Neuronal stem cell (in vitro differentiated cells): ENCODE measurements at regions not wholly inside any gene's neighbourhood (a gene's known extent, or its start where the extent isn't known, plus 50 kb on each side); places are given as distances from the start of the nearest gene placed in this dataset.

Experiments used
- DNase-seq: peaks from one replicate; pipeline ENCODE4 v3.0.0-alpha.2; 2013; ENCODE audit warnings: low spot score
- H2AFZ ChIP-seq: one replicate; pipeline ENCODE4 v1.6.1; 2013; ENCODE audit warnings: mild to moderate bottlenecking, low read length, inconsistent platforms
- H2AK5ac ChIP-seq: 2 replicates; pipeline ENCODE4 v1.6.1; 2013; ENCODE audit warnings: low read depth, mild to moderate bottlenecking, inconsistent platforms, low read length, moderate library complexity, mixed read lengths
- H2BK120ac ChIP-seq: 2 replicates; pipeline ENCODE4 v1.6.1; 2013; ENCODE audit warnings: low read depth, mild to moderate bottlenecking, inconsistent platforms, low read length, moderate library complexity, mixed read lengths
- H2BK12ac ChIP-seq: one replicate; pipeline ENCODE4 v1.6.1; 2013; ENCODE audit warnings: low read length, inconsistent platforms
- H2BK15ac ChIP-seq: 2 replicates; pipeline ENCODE4 v1.6.1; 2013; ENCODE audit warnings: mild to moderate bottlenecking, low read length, inconsistent platforms, mixed read lengths
- H2BK5ac ChIP-seq: one replicate; pipeline ENCODE4 v1.6.1; 2013; ENCODE audit warnings: inconsistent platforms, mild to moderate bottlenecking, low read length, moderate library complexity
- H3K14ac ChIP-seq: one replicate; pipeline ENCODE4 v1.6.1; 2013; ENCODE audit warnings: low read length, inconsistent platforms
- H3K18ac ChIP-seq: 2 replicates; pipeline ENCODE4 v1.6.1; 2013; ENCODE audit warnings: low read length, inconsistent platforms
- H3K23ac ChIP-seq: 2 replicates; pipeline ENCODE4 v1.6.1; 2013; ENCODE audit warnings: low read depth, mild to moderate bottlenecking, mixed read lengths, low read length, inconsistent platforms; ENCODE audit not compliant: poor library complexity
- H3K27ac ChIP-seq: replicated peaks from 3 replicates; pipeline ENCODE4 v1.5.1; 2013; ENCODE audit warnings: low read length, inconsistent platforms
- H3K27me3 ChIP-seq, 3 experiments: 2 replicates each; pipeline ENCODE4 v1.6.1; 2013; ENCODE audit warnings: low read length in 3 of 3, mild to moderate bottlenecking in 2 of 3, inconsistent platforms in 1 of 3, low read depth in 1 of 3, mixed read lengths in 1 of 3, moderate library complexity in 1 of 3; ENCODE audit not compliant: control insufficient read depth in 3 of 3, insufficient read depth in 3 of 3
- H3K36me3 ChIP-seq, 2 donors: replicated peaks in 1 of 2; 2 replicates each; pipeline ENCODE4 v1.6.1; 2013; ENCODE audit warnings: low read length in 2 of 2; ENCODE audit not compliant: control insufficient read depth in 2 of 2, insufficient read depth in 2 of 2
- H3K4ac ChIP-seq: 2 replicates; pipeline ENCODE4 v1.6.1; 2013; ENCODE audit warnings: inconsistent platforms, mild to moderate bottlenecking, low read length, moderate library complexity
- H3K4me1 ChIP-seq, 2 donors: 1 replicate in 1 of 2; 2 replicates in 1 of 2; pipeline ENCODE4 v1.6.1; 2013; ENCODE audit warnings: low read length in 2 of 2, low read depth in 1 of 2; ENCODE audit not compliant: control insufficient read depth in 2 of 2, insufficient read depth in 1 of 2
- H3K4me2 ChIP-seq: one replicate; pipeline ENCODE4 v1.6.1; 2013; ENCODE audit warnings: mild to moderate bottlenecking, low read length, inconsistent platforms; ENCODE audit not compliant: insufficient read depth, poor library complexity, severe bottlenecking
- H3K4me3 ChIP-seq, 2 donors: 2 replicates each; pipeline ENCODE4 v1.5.1; 2013; ENCODE audit warnings: low read length in 2 of 2, mild to moderate bottlenecking in 2 of 2, inconsistent platforms in 1 of 2, moderate library complexity in 1 of 2
- H3K79me1 ChIP-seq: one replicate; pipeline ENCODE4 v1.6.1; 2013; ENCODE audit warnings: low read depth, mild to moderate bottlenecking, inconsistent platforms, low read length, moderate library complexity
- H3K9ac ChIP-seq: one replicate; pipeline ENCODE4 v1.6.1; 2013; ENCODE audit warnings: mild to moderate bottlenecking, low read depth, low read length, inconsistent platforms; ENCODE audit not compliant: poor library complexity
- H3K9me3 ChIP-seq, 2 donors: replicated peaks in 1 of 2; 2 replicates each; pipeline versions ENCODE3 to v1.6.1; 2013; ENCODE audit warnings: low read length in 2 of 2, mild to moderate bottlenecking in 2 of 2, inconsistent platforms in 1 of 2, low read depth in 1 of 2, mixed read lengths in 1 of 2, moderate library complexity in 1 of 2; ENCODE audit not compliant: control insufficient read depth in 2 of 2, insufficient read depth in 1 of 2
- H4K8ac ChIP-seq: one replicate; pipeline ENCODE4 v1.6.1; 2013; ENCODE audit warnings: low read depth, mild to moderate bottlenecking, inconsistent platforms, low read length, moderate library complexity
- H4K91ac ChIP-seq: one replicate; pipeline ENCODE4 v1.6.1; 2013; ENCODE audit warnings: low read length, low read depth, mild to moderate bottlenecking, inconsistent platforms; ENCODE audit not compliant: poor library complexity
- WGBS, 2 donors: extraction: QIAGEN DNeasy Blood & Tissue Kit; methylation state at CpG; one replicate each; pipeline ENCODE4 v1.1.7; 2013; ENCODE audit warnings: missing lambda C conversion rate in 2 of 2, mixed read lengths in 1 of 2; ENCODE audit not compliant: insufficient read length in 2 of 2, insufficient replicate concordance in 1 of 2; ENCODE audit errors: extremely low coverage in 2 of 2; 5-methylcytosine and 5-hydroxymethylcytosine counted together

- no peak overlapping the region for H3K4me2 ChIP-seq
- no peak for DNase-seq
- no peaks in the 10 kb centered on the region for H3K79me1 ChIP-seq
- H3K4ac ChIP-seq = no peak overlapping the region
- no peak overlapping the region for H3K18ac ChIP-seq
- peaks cover 0 to 1% of the 10 kb centered on the region in 2 donors for H3K4me1 ChIP-seq
- H2AK5ac ChIP-seq = no peak overlapping the region
- H4K8ac ChIP-seq = no peak overlapping the region
- H3K4me3 ChIP-seq = no peak overlapping the region
- no peak overlapping the region for H2BK15ac ChIP-seq
- no CpG with 5 or more reads among the region's 2 CpGs for WGBS, 2 donors
- no peak overlapping the region for H3K14ac ChIP-seq
- H4K91ac ChIP-seq = no peak overlapping the region
- no peak overlapping the region for H3K23ac ChIP-seq
- H2BK5ac ChIP-seq = no peak overlapping the region
- H3K27ac ChIP-seq = no peak overlapping the region
- H3K36me3 ChIP-seq = no peaks in the 10 kb centered on the region
- H3K9me3 ChIP-seq = no peaks in the 10 kb centered on the region
- H2AFZ ChIP-seq = peak overlapping the region; percentile 27
- H3K27me3 ChIP-seq = no peaks in the 10 kb centered on the region
- H3K9ac ChIP-seq = no peak overlapping the region
- no peak overlapping the region for H2BK120ac ChIP-seq
- no peak overlapping the region for H2BK12ac ChIP-seq
These were observed 690.2 kb upstream of the POU3F3 start for GRCh38 chr2:104163611-104164130.

- H3K4me1 ChIP-seq = peaks cover 0 to 1% of the 10 kb centered on the region in 2 donors
- no peak overlapping the region for H3K4ac ChIP-seq
- H3K27ac ChIP-seq = no peak overlapping the region
- no peak overlapping the region for H2BK120ac ChIP-seq
- no peak overlapping the region for H3K9ac ChIP-seq
- no CpG with 5 or more reads among the region's 7 CpGs for WGBS, 2 donors
- H3K36me3 ChIP-seq = no peaks in the 10 kb centered on the region
- no peak overlapping the region for H3K18ac ChIP-seq
- H2AFZ ChIP-seq = no peak overlapping the region
- H3K9me3 ChIP-seq = no peaks in the 10 kb centered on the region
- no peak for DNase-seq
- no peaks in the 10 kb centered on the region for H3K79me1 ChIP-seq
- no peak overlapping the region for H2BK15ac ChIP-seq
- no peak overlapping the region for H4K8ac ChIP-seq
- H2AK5ac ChIP-seq = no peak overlapping the region
- H2BK12ac ChIP-seq = no peak overlapping the region
- no peak overlapping the region for H2BK5ac ChIP-seq
- H3K23ac ChIP-seq = no peak overlapping the region
- no peak overlapping the region for H3K14ac ChIP-seq
- no peak overlapping the region for H3K4me3 ChIP-seq
- no peak overlapping the region for H3K4me2 ChIP-seq
- no peak overlapping the region for H4K91ac ChIP-seq
- H3K27me3 ChIP-seq = no peaks in the 10 kb centered on the region
These were observed 689.1 kb upstream of the POU3F3 start for GRCh38 chr2:104164721-104165252.

- Histone ChIP-seq H3K4ac (no peak overlapping the region), H3K27me3 (no peaks in the 10 kb centered on the region), H3K18ac (no peak overlapping the region), H3K4me1 (no peaks in the 10 kb centered on the region), H2BK5ac (no peak overlapping the region), H2AK5ac (no peak overlapping the region), H3K4me2 (no peak overlapping the region), H3K23ac (no peak overlapping the region), H3K9ac (no peak overlapping the region), H2BK15ac (no peak overlapping the region), H4K91ac (no peak overlapping the region), H3K36me3 (no peaks in the 10 kb centered on the region), H3K9me3 (peaks cover 9 to 15% of the 10 kb centered on the region in 2 donors), H2AFZ (no peak overlapping the region), H3K79me1 (no peaks in the 10 kb centered on the region), H3K4me3 (no peak overlapping the region), H3K27ac (no peak overlapping the region), H2BK120ac (no peak overlapping the region), H4K8ac (no peak overlapping the region), H3K14ac (no peak overlapping the region), H2BK12ac (no peak overlapping the region)
- no CpG with 5 or more reads among the region's 1 CpG for WGBS, 2 donors
- DNase-seq = no peak
These were observed 676.7 kb upstream of the POU3F3 start for GRCh38 chr2:104177179-104177578.

- Histone ChIP-seq H2AFZ (no peak overlapping the region), H4K91ac (no peak overlapping the region), H3K27me3 (no peaks in the 10 kb centered on the region), H4K8ac (no peak overlapping the region), H3K4ac (no peak overlapping the region), H2BK5ac (no peak overlapping the region), H3K4me3 (no peak overlapping the region), H3K9me3 (peaks cover 9 to 18% of the 10 kb centered on the region in 2 donors), H3K14ac (no peak overlapping the region), H3K36me3 (no peaks in the 10 kb centered on the region), H3K4me2 (no peak overlapping the region), H2BK12ac (no peak overlapping the region), H3K9ac (no peak overlapping the region), H2BK120ac (no peak overlapping the region), H3K23ac (no peak overlapping the region), H3K4me1 (no peaks in the 10 kb centered on the region), H2AK5ac (no peak overlapping the region), H3K18ac (no peak overlapping the region), H3K79me1 (no peaks in the 10 kb centered on the region), H3K27ac (no peak overlapping the region), H2BK15ac (no peak overlapping the region)
- DNase-seq = no peak
- WGBS, 2 donors = no CpG with 5 or more reads among the region's 1 CpG
These were observed 674.3 kb upstream of the POU3F3 start for GRCh38 chr2:104179644-104180043.
